ENCODE measurements at regions not wholly inside any gene's neighbourhood (a gene's known extent, or its start where the extent isn't known, plus 50 kb on each side); places are given as distances from the start of the nearest gene placed in this dataset.

- TF ChIP-seq CTCF (conservative IDR thresholded peaks at IDR 0.05) = no peak
- TF ChIP-seq ZFX (IDR thresholded peaks at IDR 0.05) = no peak
Observed at GRCh38 chr9:78982849-78983248, 588.9 kb upstream of the TLE4 start.
